ENCODE measurements at regions not wholly inside any gene's neighbourhood (a gene's known extent, or its start where the extent isn't known, plus 50 kb on each side); places are given as distances from the start of the nearest gene placed in this dataset.

DNA sequence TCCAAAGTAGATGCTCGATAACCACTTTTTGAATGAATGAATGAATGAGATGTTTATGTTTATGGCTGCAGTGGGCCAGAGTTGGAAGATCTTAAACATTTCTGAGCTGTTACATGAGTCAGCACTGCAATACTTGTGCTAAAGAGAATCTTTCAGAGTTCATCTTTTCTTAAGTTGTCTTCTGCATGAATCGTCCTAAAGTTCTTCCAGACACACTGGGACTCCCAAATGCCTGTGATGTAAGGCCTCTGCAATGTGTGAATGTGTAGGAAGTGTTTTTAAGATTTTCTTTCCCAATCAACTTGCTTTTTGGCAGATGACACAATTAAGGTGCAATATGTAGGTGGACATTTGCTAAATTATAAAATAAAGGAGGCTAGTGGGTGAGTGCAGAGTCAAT is 50.3 kb upstream of the TRIM9 start:
- no peak for DNase-seq

GRCh38 chr14:51147183-51147582 is 52.3 kb upstream of the TRIM9 start:
- no peak for DNase-seq

DNA sequence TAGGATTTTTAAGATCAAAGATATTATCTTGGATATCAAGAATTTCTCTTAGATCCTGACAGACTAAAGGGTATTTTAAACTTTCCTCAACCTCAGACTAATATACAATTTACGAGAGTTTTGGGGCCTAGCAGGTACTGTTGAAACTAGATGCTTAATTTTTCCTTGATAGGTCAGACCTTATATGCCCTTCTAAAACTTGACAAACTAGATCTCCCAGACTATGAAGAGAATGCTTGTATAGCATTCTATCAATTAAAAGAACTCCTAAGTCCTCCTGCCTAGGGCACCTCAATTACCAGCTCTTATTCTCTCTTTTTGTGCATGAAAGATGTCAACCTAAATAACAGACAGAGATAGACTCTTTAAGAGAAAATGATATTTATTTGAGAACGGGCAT is 60.4 kb upstream of the TRIM9 start:
- no peak for DNase-seq

DNA sequence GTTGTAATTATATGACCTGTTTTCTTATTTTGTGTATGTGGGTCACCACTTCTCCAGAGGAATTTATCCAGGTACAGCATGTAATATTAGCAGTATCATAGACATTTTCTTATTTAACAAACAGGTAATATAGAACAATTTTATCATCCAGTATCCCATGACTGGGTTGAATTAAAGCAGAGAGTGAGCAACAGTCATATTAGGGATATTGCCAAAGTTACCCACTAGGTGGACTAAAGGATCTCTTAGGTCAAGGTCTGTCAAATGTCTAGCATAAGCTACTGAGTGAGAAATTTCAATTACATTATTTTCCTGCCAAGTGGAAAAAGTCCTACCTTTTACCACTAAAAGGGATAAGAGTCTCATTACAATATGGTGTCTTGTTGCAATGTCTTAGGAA is 62.1 kb upstream of the TRIM9 start:
- DNase-seq = no peak

- no peak for DNase-seq
Observed at GRCh38 chr14:51160871-51161270, 66.0 kb upstream of the TRIM9 start.

- DNase-seq = no peak
Observed at GRCh38 chr14:51165415-51165814, 70.5 kb upstream of the TRIM9 start.

DNA sequence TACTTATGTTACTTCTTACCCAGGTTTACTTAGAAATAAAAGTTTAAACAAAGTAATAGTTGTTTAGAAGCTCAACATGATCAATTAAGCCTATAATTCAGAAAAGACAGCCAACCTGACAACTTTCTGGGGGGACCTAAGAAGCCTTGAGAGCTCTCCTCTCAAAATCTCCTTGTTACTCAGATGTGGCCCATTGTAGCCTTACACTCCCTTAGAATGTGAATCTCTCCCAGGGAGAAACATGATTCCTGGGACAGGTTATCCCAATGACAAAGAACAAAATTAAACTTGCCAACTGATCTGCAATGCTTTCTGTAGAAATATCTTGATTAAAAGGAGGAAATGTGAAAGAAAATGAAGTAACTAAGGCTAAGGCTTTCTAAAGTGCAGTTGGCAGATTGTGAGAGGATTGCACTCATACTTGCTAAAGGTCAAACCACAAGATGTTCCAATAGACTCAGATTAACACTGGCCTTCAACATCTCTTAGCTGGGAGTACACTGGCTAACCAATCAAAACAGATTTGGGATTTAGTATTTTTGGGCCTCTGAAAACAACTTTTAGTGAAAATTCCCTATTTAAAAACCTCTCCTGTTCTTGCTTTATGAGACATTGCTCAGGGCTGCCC is 72.3 kb upstream of the TMX1 start:
- no peak for DNase-seq

- no peak for DNase-seq
Observed at GRCh38 chr14:51168215-51168613, 71.8 kb upstream of the TMX1 start.

GRCh38 chr14:51173863-51174262 is 66.2 kb upstream of the TMX1 start:
- no peak for DNase-seq

GRCh38 chr14:51176839-51177238 is 63.2 kb upstream of the TMX1 start:
- DNase-seq = no peak

DNA sequence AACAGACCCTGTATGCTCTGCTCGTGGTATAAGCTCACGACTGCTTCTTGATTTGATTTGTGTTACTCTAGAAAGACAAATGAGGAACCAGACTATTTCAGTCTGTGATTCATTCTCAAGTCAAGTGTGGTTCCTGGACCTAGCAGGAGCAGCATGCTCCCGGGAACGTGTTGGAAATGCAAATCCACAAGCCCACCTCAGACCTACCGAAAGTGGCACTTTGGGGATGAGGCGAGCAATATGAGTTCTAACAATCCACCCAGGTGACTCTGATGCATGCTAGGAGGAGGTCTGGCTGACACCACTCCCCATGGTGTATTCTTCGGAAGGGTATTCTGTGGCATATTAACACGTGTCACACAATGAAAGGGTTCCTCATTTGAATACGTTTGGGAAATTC is 59.5 kb upstream of the TMX1 start:
- no peak for DNase-seq

- peak; percentile 59 for DNase-seq
Observed at GRCh38 chr14:51182131-51182565, 57.9 kb upstream of the TMX1 start.

- DNase-seq = no peak
Observed at GRCh38 chr14:51185180-51185579, 54.9 kb upstream of the TMX1 start.

GRCh38 chr14:51185754-51186153 is 54.3 kb upstream of the TMX1 start:
- DNase-seq = no peak

DNA sequence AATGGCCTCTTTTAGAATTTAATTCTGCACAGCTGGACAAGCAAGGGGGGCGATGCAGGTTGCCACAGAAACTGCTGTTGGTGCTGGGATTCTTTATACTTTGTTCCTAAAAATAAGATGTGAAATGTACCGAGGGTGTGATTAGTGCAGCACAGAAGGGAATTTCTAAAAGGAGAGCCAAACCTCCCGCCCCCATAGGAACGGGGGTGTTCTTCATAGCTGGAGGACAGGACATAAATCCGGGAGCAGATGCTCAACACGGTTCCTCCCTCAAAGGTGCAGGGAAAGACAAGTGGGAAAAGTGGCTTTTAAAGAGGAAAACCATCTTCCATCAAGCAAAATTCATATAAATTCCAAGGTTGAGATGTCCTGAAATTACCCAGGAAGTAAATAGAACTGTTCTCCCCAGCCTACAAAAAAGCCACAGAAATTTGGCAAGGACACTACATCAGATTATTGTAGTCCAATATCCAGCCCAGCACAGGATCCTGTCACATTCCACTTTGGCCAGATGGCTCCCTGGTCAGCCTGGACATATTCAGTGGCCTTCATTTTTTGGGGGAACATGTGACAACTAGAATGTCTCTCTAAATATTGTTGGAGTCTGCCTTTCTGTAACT is 51.4 kb upstream of the TMX1 start:
- no peak for DNase-seq

DNA sequence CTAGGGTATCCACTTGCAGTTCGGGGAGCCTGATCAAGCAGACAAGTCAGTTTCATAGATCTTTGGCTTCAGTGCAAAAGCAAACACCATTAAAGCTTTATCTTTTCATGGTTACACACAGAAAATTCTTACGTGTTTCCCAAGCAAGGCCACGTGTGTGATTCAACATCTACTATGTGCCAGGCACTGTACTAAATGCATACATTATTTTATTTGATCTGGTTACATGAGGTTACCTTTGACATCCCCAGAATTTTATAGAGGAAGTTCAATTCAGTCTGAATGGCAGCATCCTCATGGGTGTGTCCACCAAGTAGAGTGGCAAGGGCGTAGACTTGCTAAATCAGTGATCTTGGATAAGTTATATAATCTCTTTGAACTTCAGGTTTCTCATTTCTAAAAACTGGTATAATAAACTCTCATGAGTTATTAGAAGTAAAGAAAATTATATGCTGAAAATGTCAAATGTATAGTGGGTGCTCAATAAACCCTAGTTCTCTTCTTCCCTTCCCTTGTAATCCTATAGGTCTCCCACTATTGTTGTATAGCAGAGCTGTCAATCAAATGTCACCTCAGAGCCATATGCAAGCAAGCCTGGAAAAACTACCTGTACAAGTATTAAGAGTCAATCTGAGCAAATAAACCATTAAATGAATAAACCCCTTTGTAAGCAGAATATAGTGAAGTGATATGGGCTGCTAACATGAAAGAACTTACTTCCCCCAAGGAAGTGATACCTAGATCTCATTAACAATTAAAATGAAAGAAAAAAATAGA is 50.3 kb upstream of the TMX1 start:
- DNase-seq = no peak
